Lower leg skin (tissue), 3 donors: ENCODE measurements at regions not wholly inside any gene's neighbourhood (a gene's known extent, or its start where the extent isn't known, plus 50 kb on each side); places are given as distances from the start of the nearest gene placed in this dataset.

Source experiments
- CTCF ChIP-seq, 3 donors: fragments of 450-650 bp; IDR thresholded peaks; one replicate each; pipeline ENCODE4 v1.5.1; 2016; ENCODE audit warnings: antibody characterized with exemption in 3 of 3, mild to moderate bottlenecking in 3 of 3, moderate library complexity in 2 of 3
- POLR2A ChIP-seq, 2 donors: fragments of 450-650 bp; IDR thresholded peaks; one replicate each; pipeline ENCODE4 v1.6.1; 2016 to 2017; ENCODE audit warnings: antibody characterized with exemption in 2 of 2, mild to moderate bottlenecking in 1 of 2, moderate library complexity in 1 of 2

GRCh38 chr18:76058146-76058545, 436.9 kb downstream of the ZNF516 start:
- TF ChIP-seq CTCF (IDR thresholded peaks at IDR 0.05): no peak
- TF ChIP-seq POLR2A (IDR thresholded peaks at IDR 0.05): no peak
